HS-27A (cell line): ENCODE measurements at regions not wholly inside any gene's neighbourhood (a gene's known extent, or its start where the extent isn't known, plus 50 kb on each side); places are given as distances from the start of the nearest gene placed in this dataset.

Source experiments
- DNase-seq: peaks from one replicate; pipeline ENCODE4 v3.0.0-alpha.2; 2012; ENCODE audit warnings: low read depth, missing footprints

- no peak for DNase-seq
Measured at GRCh38 chr12:13680916-13681315, 300.5 kb downstream of the GRIN2B start.

- DNase-seq, result no peak
Measured at GRCh38 chr12:13676880-13677279, 304.5 kb downstream of the GRIN2B start.

GRCh38 chr12:13670285-13670866 lies 311.0 kb downstream of the GRIN2B start:
- no peak for DNase-seq

GRCh38 chr12:13668880-13669279 lies 312.5 kb downstream of the GRIN2B start:
- no peak for DNase-seq

GRCh38 chr12:13666806-13667205 lies 314.6 kb downstream of the GRIN2B start:
- DNase-seq, result no peak

GRCh38 chr12:13661005-13661887 lies 320.2 kb downstream of the GRIN2B start:
- peak; percentile 8 for DNase-seq

GRCh38 chr12:13654456-13654855 lies 326.9 kb downstream of the GRIN2B start:
- no peak for DNase-seq

- no peak for DNase-seq
Measured at GRCh38 chr12:13652105-13652504, 329.3 kb downstream of the GRIN2B start.

- no peak for DNase-seq
Measured at GRCh38 chr12:13635709-13636108, 345.7 kb downstream of the GRIN2B start.

- no peak for DNase-seq
Measured at GRCh38 chr12:13631873-13632272, 349.5 kb downstream of the GRIN2B start.

GRCh38 chr12:13630354-13630753 lies 351.0 kb downstream of the GRIN2B start:
- DNase-seq, result no peak

GRCh38 chr12:13628067-13628466 lies 353.3 kb downstream of the GRIN2B start:
- DNase-seq, result no peak

- no peak for DNase-seq
Measured at GRCh38 chr12:13627536-13627935, 353.9 kb downstream of the GRIN2B start.

GRCh38 chr12:13613297-13613696 lies 368.1 kb downstream of the GRIN2B start:
- no peak for DNase-seq

GRCh38 chr12:13609894-13610679 lies 371.3 kb downstream of the GRIN2B start:
- DNase-seq, result no peak

GRCh38 chr12:13606290-13606689 lies 375.1 kb downstream of the GRIN2B start:
- no peak for DNase-seq

GRCh38 chr12:13603953-13604352 lies 377.4 kb downstream of the GRIN2B start:
- DNase-seq, result no peak

GRCh38 chr12:13602172-13602571 lies 379.2 kb downstream of the GRIN2B start:
- no peak for DNase-seq

GRCh38 chr12:13599176-13599575 lies 382.2 kb downstream of the GRIN2B start:
- DNase-seq, result no peak

- no peak for DNase-seq
Measured at GRCh38 chr12:13597837-13598236, 383.6 kb downstream of the GRIN2B start.

- no peak for DNase-seq
Measured at GRCh38 chr12:13597166-13597565, 384.2 kb downstream of the GRIN2B start.

GRCh38 chr12:13596714-13597113 lies 384.7 kb downstream of the GRIN2B start:
- DNase-seq, result no peak
